ENCODE measurements at regions not wholly inside any gene's neighbourhood (a gene's known extent, or its start where the extent isn't known, plus 50 kb on each side); places are given as distances from the start of the nearest gene placed in this dataset.

GRCh38 chr10:56728349-56728748 is 367.3 kb upstream of the ZWINT start:
- DNase-seq = no peak

GRCh38 chr10:56722912-56723311 is 361.9 kb upstream of the ZWINT start:
- DNase-seq = no peak

DNA sequence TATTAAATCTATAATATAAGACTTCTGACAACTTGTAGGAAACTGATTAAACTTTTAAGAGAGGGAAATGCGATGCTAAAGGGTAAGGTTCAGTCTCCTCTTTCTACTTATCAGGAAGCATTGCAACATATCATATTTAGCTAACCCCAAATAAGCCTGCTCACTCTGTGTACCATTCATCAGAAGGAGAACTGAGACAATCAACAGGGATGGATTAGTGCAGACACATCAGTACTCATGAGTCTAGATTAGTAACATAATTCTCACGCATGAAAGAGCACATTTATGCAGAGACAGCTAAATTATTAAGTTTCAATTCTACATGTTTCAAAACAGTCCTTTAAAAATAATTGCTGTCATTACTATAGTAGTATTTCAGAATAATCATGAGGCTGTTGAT is 354.2 kb upstream of the ZWINT start:
- DNase-seq = no peak

GRCh38 chr10:56698506-56698905 is 337.4 kb upstream of the ZWINT start:
- DNase-seq = no peak

- no peak for DNase-seq
Measured at GRCh38 chr10:56679578-56679977, 318.5 kb upstream of the ZWINT start.

DNA sequence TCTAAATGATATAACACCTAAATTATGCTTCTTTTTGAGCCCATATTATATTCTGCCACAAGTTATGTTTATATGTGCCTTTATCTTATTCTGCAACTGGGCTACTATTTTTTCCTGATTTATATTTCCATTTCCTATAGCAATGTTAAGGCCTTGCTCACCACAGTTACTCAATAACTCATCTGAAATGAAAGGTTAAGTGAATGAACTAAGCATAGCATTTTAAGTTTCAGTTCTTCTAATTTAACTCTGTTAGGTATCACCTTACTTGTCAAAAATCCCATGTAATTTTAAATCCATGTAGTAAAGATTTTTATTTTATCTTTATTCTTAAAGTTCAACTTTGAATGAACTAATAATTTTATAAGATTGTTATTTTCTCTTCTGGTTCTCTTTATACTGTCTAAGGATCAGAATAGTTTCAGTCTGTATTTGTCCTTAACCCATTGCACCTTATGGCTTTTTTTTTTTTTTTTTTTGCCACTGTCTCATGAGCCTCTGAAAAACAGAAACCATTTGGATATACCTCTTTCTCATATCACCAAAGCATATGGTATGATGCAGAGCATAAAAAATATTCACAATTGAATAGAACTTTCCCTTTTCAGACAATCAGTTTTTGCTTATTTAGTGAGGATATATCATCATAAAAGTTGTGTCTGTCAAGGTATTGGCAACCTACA is 301.8 kb upstream of the ZWINT start:
- no peak for DNase-seq

DNA sequence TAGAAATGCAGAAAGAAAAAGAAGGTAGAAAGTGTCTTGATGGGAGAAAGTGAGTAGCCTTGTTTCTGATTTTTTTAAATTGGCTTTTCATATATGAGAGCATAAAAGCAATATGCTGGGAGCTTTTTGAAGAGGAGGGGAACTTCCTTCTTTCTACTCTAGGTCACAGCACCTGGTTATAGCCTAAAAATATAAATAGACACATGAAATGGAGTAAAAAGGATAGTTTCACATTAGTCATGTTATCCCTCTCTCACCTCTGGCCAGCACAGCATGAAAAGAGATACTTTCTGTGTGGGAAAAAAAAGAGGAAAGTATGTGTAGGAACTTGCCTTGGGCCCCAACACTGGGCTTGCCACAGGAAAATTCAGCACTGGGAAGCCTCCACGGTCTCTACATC is 292.2 kb upstream of the ZWINT start:
- DNase-seq = no peak

- DNase-seq = no peak
Measured at GRCh38 chr10:56646329-56647111, 285.5 kb upstream of the ZWINT start.

DNA sequence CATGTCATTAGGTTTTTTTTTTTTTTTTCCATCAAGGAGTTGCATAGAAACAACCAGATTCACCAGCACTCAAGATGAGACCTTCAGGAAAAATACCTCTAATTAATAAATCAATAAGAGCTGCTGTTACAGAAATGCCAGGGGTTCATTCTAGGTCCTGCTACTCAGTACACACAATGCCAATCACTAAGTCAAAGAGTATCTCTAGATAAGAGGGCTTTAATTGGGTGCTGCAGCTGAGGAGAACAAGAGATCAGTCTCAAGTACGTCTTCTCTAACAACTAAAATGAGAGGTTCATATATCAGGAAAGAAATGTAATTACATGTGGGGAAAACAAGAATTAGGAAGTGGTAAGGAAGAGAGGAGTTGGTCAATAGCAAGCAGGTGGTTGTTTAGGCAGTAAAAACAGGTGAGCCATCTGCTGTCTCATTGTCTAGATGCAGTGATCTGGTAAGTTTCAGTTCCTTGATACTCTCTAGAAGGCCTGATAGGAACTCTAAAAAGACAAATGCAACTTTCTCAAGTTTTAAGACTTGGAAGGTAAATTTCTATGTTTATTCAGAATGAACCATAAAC is 272.9 kb upstream of the ZWINT start:
- DNase-seq = no peak

- DNase-seq = no peak
Measured at GRCh38 chr10:56632537-56632936, 271.5 kb upstream of the ZWINT start.

DNA sequence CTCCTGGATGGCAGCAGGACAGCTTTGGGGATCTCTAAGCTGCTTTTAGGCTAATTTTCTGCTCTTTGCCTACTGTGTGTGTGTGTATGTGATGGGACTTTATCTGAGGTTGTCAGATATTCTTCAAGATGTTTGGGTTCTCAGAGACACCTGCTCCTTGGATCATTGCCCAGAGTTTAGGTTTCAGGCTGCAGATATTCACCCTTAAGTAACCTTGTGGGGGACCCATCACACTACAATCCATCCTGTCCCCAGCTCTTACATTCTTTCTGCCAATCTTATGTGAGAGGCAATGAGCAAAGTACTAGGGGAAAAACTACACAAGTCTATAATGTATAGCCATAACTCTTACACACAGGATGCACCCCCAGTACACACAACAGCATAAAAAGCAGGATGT is 263.0 kb upstream of the ZWINT start:
- no peak for DNase-seq

DNA sequence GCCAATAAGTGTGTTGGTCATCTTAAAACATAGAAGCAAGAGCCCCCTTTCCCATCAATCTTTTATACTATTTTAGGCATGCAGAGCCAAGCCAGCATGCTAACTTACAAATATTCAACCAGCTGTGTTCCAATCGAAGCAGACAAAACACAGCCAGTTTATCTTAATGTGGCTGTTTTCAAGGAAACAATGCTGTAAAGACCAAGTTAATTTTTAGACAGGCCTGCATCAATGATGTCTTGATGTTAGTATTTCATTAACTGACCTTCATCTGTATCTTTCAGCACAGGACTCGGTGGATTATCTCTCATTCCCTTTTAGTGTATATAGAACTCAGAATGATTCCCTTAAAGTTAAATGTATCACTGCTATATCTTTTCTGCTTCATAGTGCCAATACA is 262.0 kb upstream of the ZWINT start:
- no peak for DNase-seq

DNA sequence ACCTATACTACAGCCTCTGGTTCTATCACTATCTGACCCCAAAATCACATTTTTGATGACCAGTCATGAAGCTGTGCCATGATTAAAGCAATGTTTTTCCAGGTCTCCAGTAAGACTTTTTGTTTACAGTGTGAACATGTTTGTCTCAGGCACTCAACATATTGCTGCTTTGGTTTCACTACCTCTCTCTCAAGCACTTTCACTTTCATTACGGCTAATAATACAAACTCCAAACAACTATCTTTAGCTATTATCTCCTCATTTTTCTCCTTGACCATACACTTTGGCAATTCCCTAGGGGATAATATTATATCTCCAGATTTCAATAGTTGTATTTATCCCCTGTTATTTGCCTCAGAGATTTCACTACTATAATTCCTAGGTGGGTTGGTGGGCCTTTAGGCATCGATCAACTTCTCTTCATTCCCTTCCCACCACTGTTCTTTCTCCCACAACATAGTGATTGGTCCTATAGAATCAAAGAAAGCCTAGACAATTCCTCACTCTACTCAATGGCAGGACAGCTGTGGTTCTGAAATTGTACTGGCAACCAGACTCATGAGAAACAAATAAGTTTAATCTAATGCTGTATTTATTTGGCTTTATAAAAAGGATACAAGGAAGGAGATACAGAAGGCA is 261.4 kb upstream of the ZWINT start:
- DNase-seq = no peak

DNA sequence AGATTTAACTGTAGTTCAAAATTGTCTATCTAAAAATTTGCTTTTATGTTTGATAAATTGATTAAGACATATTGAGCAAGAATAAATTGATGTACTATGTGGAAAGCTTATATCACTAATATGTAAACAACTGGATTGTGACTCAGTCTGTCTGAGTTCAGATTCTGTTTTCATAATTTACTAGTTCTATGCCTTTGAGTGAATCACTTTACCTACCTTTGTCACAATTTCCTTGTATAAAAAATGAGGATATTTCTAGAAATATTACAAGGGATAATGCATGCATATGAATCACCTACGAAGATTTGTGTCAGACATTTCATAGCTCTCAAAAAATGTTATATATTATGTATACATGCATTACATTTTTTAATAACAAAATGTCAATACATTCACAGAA is 245.1 kb upstream of the ZWINT start:
- DNase-seq = no peak

DNA sequence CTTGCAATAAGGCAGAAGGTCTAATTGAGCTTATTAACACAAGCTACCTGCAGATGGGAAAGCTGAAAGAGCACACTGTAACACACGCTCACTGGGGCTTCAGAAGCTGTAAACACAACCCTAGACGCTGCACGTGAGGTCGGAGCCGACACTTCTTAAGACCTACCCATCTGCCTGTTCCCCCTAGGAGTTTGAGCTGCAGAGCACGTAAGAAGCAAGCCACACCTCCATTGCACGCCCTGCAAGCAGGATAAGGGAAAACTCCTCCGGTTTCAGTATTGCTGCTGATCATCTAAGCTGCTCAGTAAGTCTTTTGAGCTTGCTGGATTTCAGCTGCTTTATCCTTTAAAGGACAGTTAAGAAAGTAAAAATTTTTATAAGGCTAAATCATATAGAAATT is 244.0 kb upstream of the ZWINT start:
- no peak for DNase-seq

GRCh38 chr10:56604624-56605023 is 243.6 kb upstream of the ZWINT start:
- no peak for DNase-seq

GRCh38 chr10:56599201-56599600 is 238.1 kb upstream of the ZWINT start:
- DNase-seq = no peak

GRCh38 chr10:56596257-56596656 is 235.2 kb upstream of the ZWINT start:
- DNase-seq = no peak

GRCh38 chr10:56593120-56593519 is 232.1 kb upstream of the ZWINT start:
- DNase-seq = no peak

- no peak for DNase-seq
Measured at GRCh38 chr10:56586461-56586891, 225.4 kb upstream of the ZWINT start.

GRCh38 chr10:56585447-56586171 is 224.6 kb upstream of the ZWINT start:
- DNase-seq = no peak

DNA sequence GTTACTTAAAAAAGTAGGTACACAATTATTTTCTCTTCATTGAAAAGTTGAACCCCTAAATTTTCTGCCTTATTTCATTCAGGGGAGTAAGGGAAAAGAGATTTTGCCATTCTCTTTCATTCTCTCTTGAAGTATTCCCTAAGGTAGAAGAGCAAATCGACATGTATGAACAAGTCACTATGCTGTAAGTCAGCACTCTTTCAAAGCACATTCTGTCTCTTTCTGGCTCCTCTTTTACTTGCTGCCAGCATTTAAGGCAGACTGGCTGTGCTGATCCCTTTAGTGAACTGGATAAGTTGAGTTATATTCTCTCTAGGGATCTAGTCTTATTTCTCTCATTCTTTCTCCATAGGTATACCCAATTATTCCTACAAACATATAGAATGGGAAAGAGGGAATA is 222.3 kb upstream of the ZWINT start:
- DNase-seq = no peak

GRCh38 chr10:56567580-56567979 is 206.5 kb upstream of the ZWINT start:
- DNase-seq = no peak

Measured in T-helper 1 cell (primary cell).